K562 (cell line): ENCODE measurements at regions not wholly inside any gene's neighbourhood (a gene's known extent, or its start where the extent isn't known, plus 50 kb on each side); places are given as distances from the start of the nearest gene placed in this dataset.

Source experiments
- FOXP4 ChIP-seq: sonication (generic); formaldehyde crosslinking; IDR thresholded peaks from 2 replicates; pipeline ENCODE4 v1.8.0; 2022; ENCODE audit warnings: mild to moderate bottlenecking, missing genetic modification reagents, borderline replicate concordance
- KDM1A ChIP-seq, 2 experiments: fragments of 450-650 bp; IDR thresholded peaks; 2 replicates each; pipeline ENCODE4 v1.6.1; 2016; ENCODE audit warnings: mild to moderate bottlenecking in 2 of 2
- RAD21 ChIP-seq, 2 experiments: fragments of 250-450 bp in 1 of 2; fragments of 450-650 bp in 1 of 2; sonication (Bioruptor Pico) in 1 of 2; formaldehyde crosslinking in 1 of 2; IDR thresholded peaks in 1 of 2; conservative IDR thresholded peaks in 1 of 2; 2 replicates each; pipeline versions ENCODE4 v1.4.0 to v1.8.0; 2020 to 2022; ENCODE audit warnings: mild to moderate bottlenecking in 2 of 2, moderate library complexity in 1 of 2
- U2AF2 ChIP-seq: fragments of 200-400 bp; formaldehyde crosslinking; optimal IDR thresholded peaks from 2 replicates; pipeline ENCODE3; 2017; ENCODE audit warnings: low read depth, mild to moderate bottlenecking, low read length
- TF ChIP-seq, protein P1 (sequence below): fragments of 450-650 bp; IDR thresholded peaks from 2 replicates; pipeline ENCODE4 v1.6.1; 2018; ENCODE audit warnings: mild to moderate bottlenecking, low read depth; ENCODE audit not compliant: partially characterized antibody
- TF ChIP-seq, protein P2 (sequence below), 3 experiments: IDR thresholded peaks in 2 of 3; conservative IDR thresholded peaks in 1 of 3; 2 replicates each; pipeline ENCODE4 v1.5.1; 2011 to 2012; ENCODE audit warnings: low read length in 3 of 3, mild to moderate bottlenecking in 3 of 3, control low read depth in 2 of 3, improper control_type of control experiment in 1 of 3, inconsistent platforms in 1 of 3, low read depth in 1 of 3, mixed read lengths in 1 of 3, moderate library complexity in 1 of 3; ENCODE audit not compliant: insufficient read depth in 2 of 3
- TF ChIP-seq, protein P3 (sequence below), 2 experiments: IDR thresholded peaks; 2 replicates each; pipeline ENCODE4 v1.6.1; 2012; ENCODE audit warnings: improper control_type of control experiment in 2 of 2, low read depth in 2 of 2, low read length in 2 of 2, borderline replicate concordance in 1 of 2

DNA sequence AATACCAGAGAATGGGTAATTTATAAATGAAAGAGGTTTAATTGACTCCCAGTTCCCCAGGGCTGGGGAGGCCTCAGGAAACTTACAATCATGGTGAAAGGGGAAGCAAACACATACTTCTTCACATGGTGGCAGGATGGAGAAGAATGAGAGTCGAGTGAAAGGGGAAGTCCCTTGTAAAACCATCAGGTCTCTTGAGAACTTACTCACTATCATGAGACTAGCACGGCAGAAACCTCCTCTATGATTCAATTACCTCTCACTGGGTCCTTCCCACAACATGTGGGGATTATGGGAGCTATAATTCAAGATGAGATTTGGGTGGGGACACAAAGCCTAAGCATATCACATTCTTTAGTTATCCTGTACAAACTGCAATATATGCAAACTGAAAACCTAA lies 609.4 kb downstream of the MTRR start:
- TF ChIP-seq, protein P1, sequence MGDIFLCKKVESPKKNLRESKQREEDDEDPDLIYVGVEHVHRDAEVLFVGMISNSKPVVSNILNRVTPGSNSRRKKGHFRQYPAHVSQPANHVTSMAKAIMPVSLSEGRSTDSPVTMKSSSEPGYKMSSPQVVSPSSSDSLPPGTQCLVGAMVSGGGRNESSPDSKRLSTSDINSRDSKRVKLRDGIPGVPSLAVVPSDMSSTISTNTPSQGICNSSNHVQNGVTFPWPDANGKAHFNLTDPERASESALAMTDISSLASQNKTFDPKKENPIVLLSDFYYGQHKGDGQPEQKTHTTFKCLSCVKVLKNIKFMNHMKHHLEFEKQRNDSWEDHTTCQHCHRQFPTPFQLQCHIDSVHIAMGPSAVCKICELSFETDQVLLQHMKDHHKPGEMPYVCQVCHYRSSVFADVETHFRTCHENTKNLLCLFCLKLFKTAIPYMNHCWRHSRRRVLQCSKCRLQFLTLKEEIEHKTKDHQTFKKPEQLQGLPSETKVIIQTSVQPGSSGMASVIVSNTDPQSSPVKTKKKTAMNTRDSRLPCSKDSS = no peak
- TF ChIP-seq, protein P2, sequence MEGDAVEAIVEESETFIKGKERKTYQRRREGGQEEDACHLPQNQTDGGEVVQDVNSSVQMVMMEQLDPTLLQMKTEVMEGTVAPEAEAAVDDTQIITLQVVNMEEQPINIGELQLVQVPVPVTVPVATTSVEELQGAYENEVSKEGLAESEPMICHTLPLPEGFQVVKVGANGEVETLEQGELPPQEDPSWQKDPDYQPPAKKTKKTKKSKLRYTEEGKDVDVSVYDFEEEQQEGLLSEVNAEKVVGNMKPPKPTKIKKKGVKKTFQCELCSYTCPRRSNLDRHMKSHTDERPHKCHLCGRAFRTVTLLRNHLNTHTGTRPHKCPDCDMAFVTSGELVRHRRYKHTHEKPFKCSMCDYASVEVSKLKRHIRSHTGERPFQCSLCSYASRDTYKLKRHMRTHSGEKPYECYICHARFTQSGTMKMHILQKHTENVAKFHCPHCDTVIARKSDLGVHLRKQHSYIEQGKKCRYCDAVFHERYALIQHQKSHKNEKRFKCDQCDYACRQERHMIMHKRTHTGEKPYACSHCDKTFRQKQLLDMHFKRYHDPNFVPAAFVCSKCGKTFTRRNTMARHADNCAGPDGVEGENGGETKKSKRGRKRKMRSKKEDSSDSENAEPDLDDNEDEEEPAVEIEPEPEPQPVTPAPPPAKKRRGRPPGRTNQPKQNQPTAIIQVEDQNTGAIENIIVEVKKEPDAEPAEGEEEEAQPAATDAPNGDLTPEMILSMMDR (IDR thresholded peaks at IDR 0.05 in 2 of 3, conservative IDR thresholded peaks at IDR 0.05 in 1 of 3; ENCODE audit: insufficient read depth in 2 of 3, low read depth in 1 of 3, low read length in 3 of 3) = no peak
- TF ChIP-seq U2AF2 = no peak
- TF ChIP-seq FOXP4 (CRISPR knock-in tag) = no peak
- TF ChIP-seq, protein P3, sequence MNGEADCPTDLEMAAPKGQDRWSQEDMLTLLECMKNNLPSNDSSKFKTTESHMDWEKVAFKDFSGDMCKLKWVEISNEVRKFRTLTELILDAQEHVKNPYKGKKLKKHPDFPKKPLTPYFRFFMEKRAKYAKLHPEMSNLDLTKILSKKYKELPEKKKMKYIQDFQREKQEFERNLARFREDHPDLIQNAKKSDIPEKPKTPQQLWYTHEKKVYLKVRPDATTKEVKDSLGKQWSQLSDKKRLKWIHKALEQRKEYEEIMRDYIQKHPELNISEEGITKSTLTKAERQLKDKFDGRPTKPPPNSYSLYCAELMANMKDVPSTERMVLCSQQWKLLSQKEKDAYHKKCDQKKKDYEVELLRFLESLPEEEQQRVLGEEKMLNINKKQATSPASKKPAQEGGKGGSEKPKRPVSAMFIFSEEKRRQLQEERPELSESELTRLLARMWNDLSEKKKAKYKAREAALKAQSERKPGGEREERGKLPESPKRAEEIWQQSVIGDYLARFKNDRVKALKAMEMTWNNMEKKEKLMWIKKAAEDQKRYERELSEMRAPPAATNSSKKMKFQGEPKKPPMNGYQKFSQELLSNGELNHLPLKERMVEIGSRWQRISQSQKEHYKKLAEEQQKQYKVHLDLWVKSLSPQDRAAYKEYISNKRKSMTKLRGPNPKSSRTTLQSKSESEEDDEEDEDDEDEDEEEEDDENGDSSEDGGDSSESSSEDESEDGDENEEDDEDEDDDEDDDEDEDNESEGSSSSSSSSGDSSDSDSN (IDR thresholded peaks at IDR 0.05; ENCODE audit: borderline replicate concordance in 1 of 2, low read depth in 2 of 2, low read length in 2 of 2) = no peak
- no peak for TF ChIP-seq RAD21 (CRISPR knock-in tag; conservative IDR thresholded peaks at IDR 0.05 in 1 of 2, IDR thresholded peaks at IDR 0.05 in 1 of 2)
- no peak for TF ChIP-seq KDM1A (IDR thresholded peaks at IDR 0.05)
